A549 (cell line): ENCODE measurements at regions not wholly inside any gene's neighbourhood (a gene's known extent, or its start where the extent isn't known, plus 50 kb on each side); places are given as distances from the start of the nearest gene placed in this dataset.

Source experiments
- ATAC-seq, 2 experiments: fragments of 200-7000 bp in 1 of 2; fragments of >200 bp in 1 of 2; cut with Nextera tagmentation in 1 of 2; cut with Tn5 transposase in 1 of 2; 3 replicates each; pipeline versions ENCODE4 v1.8.0 to v1.9.1; 2018 to 2020; ENCODE audit warnings: mild to moderate bottlenecking in 1 of 2, moderate library complexity in 1 of 2
- CTCF ChIA-PET: fragments of 300-600 bp; sonication (Branson Sonifier 250); formaldehyde crosslinking; extraction: SDS; loops from one replicate; lab custom pipeline; 2021; ENCODE audit warnings: antibody characterized with exemption, inconsistent platforms; lab: Yijun Ruan, JAX
- POLR2A ChIA-PET: fragments of 350-600 bp; formaldehyde crosslinking; extraction: SDS; loops from one replicate; lab custom pipeline; 2021; ENCODE audit warnings: antibody characterized with exemption, inconsistent platforms; lab: Yijun Ruan, JAX
- DNase-seq, 2 experiments: peaks; one replicate each; pipeline versions ENCODE4 v3.0.0 to v3.0.0-alpha.2; 2011 to 2016; ENCODE audit warnings: low read depth in 1 of 2, low spot score in 1 of 2
- FAIRE-seq: peaks from 2 replicates; lab custom pipeline; 2011; peaks lifted over from hg19 to GRCh38; lab: Jason Lieb, UNC
- H3K27ac ChIP-seq, 2 experiments: fragments of >200 bp; sonication (Bioruptor Twin); formaldehyde crosslinking; 3 replicates each; pipeline ENCODE4 v1.5.1; 2016 to 2017
- H3K4me1 ChIP-seq: fragments of >200 bp; sonication (Bioruptor Twin); formaldehyde crosslinking; 3 replicates; pipeline ENCODE4 v1.6.1; 2016
- H3K4me2 ChIP-seq: fragments of >200 bp; sonication (Bioruptor Twin); formaldehyde crosslinking; 3 replicates; pipeline ENCODE4 v1.6.1; 2016
- H3K4me3 ChIP-seq: fragments of >200 bp; sonication (Bioruptor Twin); formaldehyde crosslinking; 3 replicates; pipeline ENCODE4 v1.5.1; 2016
- H3K9me3 ChIP-seq: fragments of >200 bp; sonication (Bioruptor Twin); formaldehyde crosslinking; 3 replicates; pipeline ENCODE4 v1.6.1; 2016
- CHD2 ChIP-seq: fragments of 150-350 bp; IDR thresholded peaks from 2 replicates; pipeline ENCODE4 v1.6.1; 2014; ENCODE audit warnings: low read length; ENCODE audit not compliant: partially characterized antibody
- CHD4 ChIP-seq: fragments of 200-600 bp; sonication (generic); IDR thresholded peaks from 2 replicates; pipeline ENCODE4 v1.6.1; 2016; ENCODE audit warnings: antibody characterized with exemption, mild to moderate bottlenecking, borderline replicate concordance
- EHMT2 ChIP-seq: fragments of 200-600 bp; sonication (generic); IDR thresholded peaks from 2 replicates; pipeline ENCODE4 v1.6.1; 2016; ENCODE audit warnings: antibody characterized with exemption, low read depth, mild to moderate bottlenecking, moderate library complexity
- FOSB ChIP-seq: fragments of 250-450 bp; sonication (Bioruptor Pico); IDR thresholded peaks from 2 replicates; pipeline ENCODE4 v1.5.0; 2020; ENCODE audit warnings: mild to moderate bottlenecking, moderate library complexity
- FOXS1 ChIP-seq: fragments of 250-450 bp; sonication (Bioruptor Pico); IDR thresholded peaks from 2 replicates; pipeline ENCODE4 v1.5.0; 2020; ENCODE audit warnings: mild to moderate bottlenecking, moderate library complexity
- GATA3 ChIP-seq: IDR thresholded peaks from 2 replicates; pipeline ENCODE4 v1.6.1; 2012; ENCODE audit warnings: borderline replicate concordance
- MAFK ChIP-seq: fragments of 450-650 bp; IDR thresholded peaks from 2 replicates; pipeline ENCODE4 v1.6.1; 2014; ENCODE audit not compliant: partially characterized antibody
- NR3C1 ChIP-seq: fragments of >200 bp; sonication (Bioruptor Twin); formaldehyde crosslinking; IDR thresholded peaks from 3 replicates; pipeline ENCODE4 v1.6.1; 2017
- POLR2A ChIP-seq: IDR thresholded peaks from 2 replicates; pipeline ENCODE4 v1.6.1; 2012; ENCODE audit warnings: mild to moderate bottlenecking, low read length
- RAD21 ChIP-seq, 2 experiments: fragments of >200 bp in 1 of 2; sonication (Bioruptor Twin) in 1 of 2; formaldehyde crosslinking in 1 of 2; IDR thresholded peaks in 1 of 2; conservative IDR thresholded peaks in 1 of 2; 2 replicates in 1 of 2; 3 replicates in 1 of 2; pipeline ENCODE4 v1.6.1; 2012 to 2018; ENCODE audit warnings: inconsistent platforms in 1 of 2
- RARB ChIP-seq: fragments of 250-450 bp; sonication (Bioruptor Pico); IDR thresholded peaks from 2 replicates; pipeline ENCODE4 v1.8.0; 2021; ENCODE audit warnings: mild to moderate bottlenecking, moderate library complexity
- SMC3 ChIP-seq: fragments of >200 bp; sonication (Bioruptor Twin); formaldehyde crosslinking; IDR thresholded peaks from 3 replicates; pipeline ENCODE4 v1.6.1; 2018; ENCODE audit warnings: inconsistent platforms
- SREBF2 ChIP-seq: fragments of 450-650 bp; IDR thresholded peaks from 2 replicates; pipeline ENCODE4 v1.6.1; 2014; ENCODE audit warnings: mild to moderate bottlenecking, moderate library complexity
- ZC3H11A ChIP-seq: fragments of 450-650 bp; IDR thresholded peaks from 2 replicates; pipeline ENCODE4 v1.6.1; 2014; ENCODE audit warnings: antibody characterized with exemption, mild to moderate bottlenecking
- WGBS: methylation state at CpG from one replicate; pipeline ENCODE4 v1.1.6; 2017; ENCODE audit errors: missing lambda C conversion rate; 5-methylcytosine and 5-hydroxymethylcytosine counted together
- TF ChIP-seq, protein P1 (sequence below): fragments of >200 bp; sonication (Bioruptor Twin); formaldehyde crosslinking; IDR thresholded peaks from 3 replicates; pipeline ENCODE4 v1.6.1; 2016
- TF ChIP-seq, protein P2 (sequence below): fragments of >200 bp; sonication (Bioruptor Twin); formaldehyde crosslinking; IDR thresholded peaks from 3 replicates; pipeline ENCODE4 v1.5.1; 2016
- TF ChIP-seq, protein P3 (sequence below): fragments of 250-450 bp; sonication (Bioruptor Pico); IDR thresholded peaks from 2 replicates; pipeline ENCODE4 v1.5.0; 2021; ENCODE audit warnings: mild to moderate bottlenecking, moderate library complexity, borderline replicate concordance
- TF ChIP-seq, protein P4 (sequence below): fragments of 250-450 bp; sonication (Bioruptor Pico); IDR thresholded peaks from 2 replicates; pipeline ENCODE4 v1.5.0; 2020; ENCODE audit warnings: low read depth, mild to moderate bottlenecking, moderate library complexity
- TF ChIP-seq, protein P5 (sequence below): fragments of 200-600 bp; sonication (generic); IDR thresholded peaks from 2 replicates; pipeline ENCODE4 v1.6.1; 2016; ENCODE audit warnings: antibody characterized with exemption, mild to moderate bottlenecking, moderate library complexity

DNA sequence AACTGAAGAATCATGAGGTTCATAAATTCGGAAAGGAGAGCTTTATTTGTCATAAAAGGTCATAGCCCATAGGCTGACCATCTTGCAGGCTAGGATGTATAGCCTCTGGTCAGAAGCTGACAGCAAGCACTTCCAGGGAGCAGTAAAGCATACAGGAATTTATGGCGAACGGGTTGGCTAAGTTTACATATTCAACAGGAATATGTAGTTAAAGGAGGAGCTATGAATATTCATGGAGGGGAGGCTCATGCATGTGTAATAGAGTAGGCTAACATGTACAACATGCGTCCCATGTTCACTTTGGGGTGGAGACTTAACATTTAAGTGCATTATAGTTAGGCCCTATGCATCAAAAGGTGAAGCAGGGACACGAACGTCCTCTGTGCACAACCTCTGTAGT is 1425.7 kb upstream of the TENM3 start (continued):
- no peak for TF ChIP-seq CHD2
- TF ChIP-seq, protein P1, sequence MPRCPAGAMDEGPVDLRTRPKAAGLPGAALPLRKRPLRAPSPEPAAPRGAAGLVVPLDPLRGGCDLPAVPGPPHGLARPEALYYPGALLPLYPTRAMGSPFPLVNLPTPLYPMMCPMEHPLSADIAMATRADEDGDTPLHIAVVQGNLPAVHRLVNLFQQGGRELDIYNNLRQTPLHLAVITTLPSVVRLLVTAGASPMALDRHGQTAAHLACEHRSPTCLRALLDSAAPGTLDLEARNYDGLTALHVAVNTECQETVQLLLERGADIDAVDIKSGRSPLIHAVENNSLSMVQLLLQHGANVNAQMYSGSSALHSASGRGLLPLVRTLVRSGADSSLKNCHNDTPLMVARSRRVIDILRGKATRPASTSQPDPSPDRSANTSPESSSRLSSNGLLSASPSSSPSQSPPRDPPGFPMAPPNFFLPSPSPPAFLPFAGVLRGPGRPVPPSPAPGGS, result no peak

DNA sequence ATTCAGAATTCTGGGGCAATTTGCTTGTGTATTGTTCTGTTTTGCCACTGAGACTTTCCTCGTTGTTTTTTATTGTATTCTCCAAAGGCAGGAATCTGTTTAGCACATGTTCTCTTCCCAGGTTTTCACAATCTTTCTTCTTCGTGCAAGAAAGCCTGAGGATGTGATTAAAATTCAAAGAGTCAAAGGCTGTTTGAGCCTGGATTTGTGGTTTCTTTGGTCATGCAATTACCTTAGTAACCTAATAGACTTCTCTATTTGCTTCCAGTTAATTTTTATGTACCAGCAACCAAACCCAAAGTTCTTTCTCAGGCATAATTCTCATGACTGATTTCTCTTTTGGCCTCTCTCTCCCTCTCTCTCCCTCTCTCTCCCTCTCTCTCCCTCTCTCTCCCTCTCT is 1420.1 kb upstream of the TENM3 start:
- FAIRE-seq, result no peak
- ATAC-seq, result no peak
- no peak overlapping the region for H3K4me3 ChIP-seq
- WGBS, result 0% methylated on average over 2 of the region's 2 CpGs
- ChIA-PET POLR2A (no interaction called here), CTCF (no interaction called here)
- H3K4me2 ChIP-seq, result no peak overlapping the region
- DNase-seq, result no peak
- no peaks in the 10 kb centered on the region for H3K4me1 ChIP-seq
- TF ChIP-seq CHD2, result no peak
- no peak for TF ChIP-seq NR3C1
- TF ChIP-seq, protein P2, sequence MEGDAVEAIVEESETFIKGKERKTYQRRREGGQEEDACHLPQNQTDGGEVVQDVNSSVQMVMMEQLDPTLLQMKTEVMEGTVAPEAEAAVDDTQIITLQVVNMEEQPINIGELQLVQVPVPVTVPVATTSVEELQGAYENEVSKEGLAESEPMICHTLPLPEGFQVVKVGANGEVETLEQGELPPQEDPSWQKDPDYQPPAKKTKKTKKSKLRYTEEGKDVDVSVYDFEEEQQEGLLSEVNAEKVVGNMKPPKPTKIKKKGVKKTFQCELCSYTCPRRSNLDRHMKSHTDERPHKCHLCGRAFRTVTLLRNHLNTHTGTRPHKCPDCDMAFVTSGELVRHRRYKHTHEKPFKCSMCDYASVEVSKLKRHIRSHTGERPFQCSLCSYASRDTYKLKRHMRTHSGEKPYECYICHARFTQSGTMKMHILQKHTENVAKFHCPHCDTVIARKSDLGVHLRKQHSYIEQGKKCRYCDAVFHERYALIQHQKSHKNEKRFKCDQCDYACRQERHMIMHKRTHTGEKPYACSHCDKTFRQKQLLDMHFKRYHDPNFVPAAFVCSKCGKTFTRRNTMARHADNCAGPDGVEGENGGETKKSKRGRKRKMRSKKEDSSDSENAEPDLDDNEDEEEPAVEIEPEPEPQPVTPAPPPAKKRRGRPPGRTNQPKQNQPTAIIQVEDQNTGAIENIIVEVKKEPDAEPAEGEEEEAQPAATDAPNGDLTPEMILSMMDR, result no peak
- TF ChIP-seq SREBF2, result no peak
- TF ChIP-seq, protein P3, sequence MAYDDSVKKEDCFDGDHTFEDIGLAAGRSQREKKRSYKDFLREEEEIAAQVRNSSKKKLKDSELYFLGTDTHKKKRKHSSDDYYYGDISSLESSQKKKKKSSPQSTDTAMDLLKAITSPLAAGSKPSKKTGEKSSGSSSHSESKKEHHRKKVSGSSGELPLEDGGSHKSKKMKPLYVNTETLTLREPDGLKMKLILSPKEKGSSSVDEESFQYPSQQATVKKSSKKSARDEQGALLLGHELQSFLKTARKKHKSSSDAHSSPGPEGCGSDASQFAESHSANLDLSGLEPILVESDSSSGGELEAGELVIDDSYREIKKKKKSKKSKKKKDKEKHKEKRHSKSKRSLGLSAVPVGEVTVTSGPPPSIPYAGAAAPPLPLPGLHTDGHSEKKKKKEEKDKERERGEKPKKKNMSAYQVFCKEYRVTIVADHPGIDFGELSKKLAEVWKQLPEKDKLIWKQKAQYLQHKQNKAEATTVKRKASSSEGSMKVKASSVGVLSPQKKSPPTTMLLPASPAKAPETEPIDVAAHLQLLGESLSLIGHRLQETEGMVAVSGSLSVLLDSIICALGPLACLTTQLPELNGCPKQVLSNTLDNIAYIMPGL (CRISPR knock-in tag), result no peak
- TF ChIP-seq SMC3, result no peak
- TF ChIP-seq POLR2A, result no peak
- TF ChIP-seq, protein P4, sequence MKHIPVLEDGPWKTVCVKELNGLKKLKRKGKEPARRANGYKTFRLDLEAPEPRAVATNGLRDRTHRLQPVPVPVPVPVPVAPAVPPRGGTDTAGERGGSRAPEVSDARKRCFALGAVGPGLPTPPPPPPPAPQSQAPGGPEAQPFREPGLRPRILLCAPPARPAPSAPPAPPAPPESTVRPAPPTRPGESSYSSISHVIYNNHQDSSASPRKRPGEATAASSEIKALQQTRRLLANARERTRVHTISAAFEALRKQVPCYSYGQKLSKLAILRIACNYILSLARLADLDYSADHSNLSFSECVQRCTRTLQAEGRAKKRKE (CRISPR knock-in tag), result no peak
- TF ChIP-seq GATA3, result no peak
- no peak for TF ChIP-seq RAD21 (conservative IDR thresholded peaks at IDR 0.05 in 1 of 2, IDR thresholded peaks at IDR 0.05 in 1 of 2)
- TF ChIP-seq FOXS1 (CRISPR knock-in tag), result no peak
- TF ChIP-seq, protein P5, sequence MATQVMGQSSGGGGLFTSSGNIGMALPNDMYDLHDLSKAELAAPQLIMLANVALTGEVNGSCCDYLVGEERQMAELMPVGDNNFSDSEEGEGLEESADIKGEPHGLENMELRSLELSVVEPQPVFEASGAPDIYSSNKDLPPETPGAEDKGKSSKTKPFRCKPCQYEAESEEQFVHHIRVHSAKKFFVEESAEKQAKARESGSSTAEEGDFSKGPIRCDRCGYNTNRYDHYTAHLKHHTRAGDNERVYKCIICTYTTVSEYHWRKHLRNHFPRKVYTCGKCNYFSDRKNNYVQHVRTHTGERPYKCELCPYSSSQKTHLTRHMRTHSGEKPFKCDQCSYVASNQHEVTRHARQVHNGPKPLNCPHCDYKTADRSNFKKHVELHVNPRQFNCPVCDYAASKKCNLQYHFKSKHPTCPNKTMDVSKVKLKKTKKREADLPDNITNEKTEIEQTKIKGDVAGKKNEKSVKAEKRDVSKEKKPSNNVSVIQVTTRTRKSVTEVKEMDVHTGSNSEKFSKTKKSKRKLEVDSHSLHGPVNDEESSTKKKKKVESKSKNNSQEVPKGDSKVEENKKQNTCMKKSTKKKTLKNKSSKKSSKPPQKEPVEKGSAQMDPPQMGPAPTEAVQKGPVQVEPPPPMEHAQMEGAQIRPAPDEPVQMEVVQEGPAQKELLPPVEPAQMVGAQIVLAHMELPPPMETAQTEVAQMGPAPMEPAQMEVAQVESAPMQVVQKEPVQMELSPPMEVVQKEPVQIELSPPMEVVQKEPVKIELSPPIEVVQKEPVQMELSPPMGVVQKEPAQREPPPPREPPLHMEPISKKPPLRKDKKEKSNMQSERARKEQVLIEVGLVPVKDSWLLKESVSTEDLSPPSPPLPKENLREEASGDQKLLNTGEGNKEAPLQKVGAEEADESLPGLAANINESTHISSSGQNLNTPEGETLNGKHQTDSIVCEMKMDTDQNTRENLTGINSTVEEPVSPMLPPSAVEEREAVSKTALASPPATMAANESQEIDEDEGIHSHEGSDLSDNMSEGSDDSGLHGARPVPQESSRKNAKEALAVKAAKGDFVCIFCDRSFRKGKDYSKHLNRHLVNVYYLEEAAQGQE, result no peak
- no peak for TF ChIP-seq ZC3H11A
- TF ChIP-seq, protein P1, result no peak
- no peak for TF ChIP-seq EHMT2
- TF ChIP-seq CHD4, result no peak
- TF ChIP-seq MAFK, result no peak
- TF ChIP-seq FOSB, result no peak
- TF ChIP-seq RARB (CRISPR knock-in tag), result no peak
- no peak overlapping the region for H3K27ac ChIP-seq
- no peaks in the 10 kb centered on the region for H3K9me3 ChIP-seq
